ENCODE measurements at regions not wholly inside any gene's neighbourhood (a gene's known extent, or its start where the extent isn't known, plus 50 kb on each side); places are given as distances from the start of the nearest gene placed in this dataset.

GRCh38 chr12:40583743-40584142 lies 108.5 kb upstream of the CNTN1 start:
- TF ChIP-seq ZFX (IDR thresholded peaks at IDR 0.05; ENCODE audit: borderline replicate concordance) = no peak
- no peak for TF ChIP-seq CTCF (IDR thresholded peaks at IDR 0.05)
- H3K27ac ChIP-seq = no peak overlapping the region

GRCh38 chr12:40584763-40585162 lies 107.5 kb upstream of the CNTN1 start:
- TF ChIP-seq CTCF (IDR thresholded peaks at IDR 0.05) (no peak), ZFX (IDR thresholded peaks at IDR 0.05; ENCODE audit: borderline replicate concordance) (no peak)
- H3K27ac ChIP-seq = no peak overlapping the region

GRCh38 chr12:40586823-40587222 lies 105.4 kb upstream of the CNTN1 start:
- TF ChIP-seq CTCF (IDR thresholded peaks at IDR 0.05) (no peak), ZFX (IDR thresholded peaks at IDR 0.05; ENCODE audit: borderline replicate concordance) (no peak)
- no peak overlapping the region for H3K27ac ChIP-seq

GRCh38 chr12:40587421-40587820 lies 104.8 kb upstream of the CNTN1 start:
- no peak overlapping the region for H3K27ac ChIP-seq
- TF ChIP-seq ZFX (IDR thresholded peaks at IDR 0.05; ENCODE audit: borderline replicate concordance) = no peak
- TF ChIP-seq CTCF (IDR thresholded peaks at IDR 0.05) = no peak

- TF ChIP-seq CTCF (IDR thresholded peaks at IDR 0.05) = no peak
- TF ChIP-seq ZFX (IDR thresholded peaks at IDR 0.05; ENCODE audit: borderline replicate concordance) = no peak
- no peak overlapping the region for H3K27ac ChIP-seq
Measured at GRCh38 chr12:40587970-40588369, 104.3 kb upstream of the CNTN1 start.

- TF ChIP-seq ZFX (IDR thresholded peaks at IDR 0.05; ENCODE audit: borderline replicate concordance) (no peak), CTCF (IDR thresholded peaks at IDR 0.05) (no peak)
Measured at GRCh38 chr12:40597133-40597532, 95.1 kb upstream of the CNTN1 start.

GRCh38 chr12:40598073-40598472 lies 94.2 kb upstream of the CNTN1 start:
- no peak overlapping the region for H3K27ac ChIP-seq
- no peak for TF ChIP-seq CTCF (IDR thresholded peaks at IDR 0.05)
- no peak for TF ChIP-seq ZFX (IDR thresholded peaks at IDR 0.05; ENCODE audit: borderline replicate concordance)

More at GRCh38 chr12:40597133-40597532, 95.1 kb upstream of the CNTN1 start:
- no peak overlapping the region for H3K27ac ChIP-seq

Measured in 22Rv1 (cell line).